ENCODE measurements at regions not wholly inside any gene's neighbourhood (a gene's known extent, or its start where the extent isn't known, plus 50 kb on each side); places are given as distances from the start of the nearest gene placed in this dataset.

DNA sequence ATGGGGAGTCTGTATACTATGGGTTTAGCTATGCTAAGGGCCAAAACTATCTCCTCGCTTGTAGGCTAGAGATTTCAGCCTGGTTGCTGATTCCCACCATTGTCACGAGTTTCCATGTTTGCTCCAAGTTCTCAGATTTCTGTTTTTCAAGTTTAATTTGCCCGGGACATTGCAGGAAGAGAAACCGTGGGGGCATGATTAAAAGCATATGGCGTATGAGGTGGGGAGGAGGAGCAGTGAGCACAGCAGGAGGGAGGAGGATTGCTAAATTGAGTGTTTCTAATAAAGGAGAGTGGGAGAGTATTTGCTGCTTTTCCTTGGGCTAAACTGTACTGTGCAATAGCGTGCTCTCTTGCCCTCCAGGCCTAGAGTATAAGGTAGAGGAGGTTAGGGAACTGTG is 558.4 kb downstream of the METTL15 start:
- Mint-ChIP-seq H3K27me3 (ENCODE audit: low read depth, unreplicated experiment) (no peaks in the 10 kb centered on the region), H3K4me1 (ENCODE audit: low read depth, unreplicated experiment) (no peaks in the 10 kb centered on the region), H3K27ac (ENCODE audit: unreplicated experiment) (no peak overlapping the region), H3K9me3 (ENCODE audit: unreplicated experiment) (peaks cover 5% of the 10 kb centered on the region), H3K4me3 (ENCODE audit: unreplicated experiment) (no peak overlapping the region), H3K36me3 (ENCODE audit: low read depth, unreplicated experiment) (no peaks in the 10 kb centered on the region)
- no peaks in the 10 kb centered on the region for H3K27me3 ChIP-seq (ENCODE audit: insufficient read depth, low read length)
- no peak for DNase-seq (ENCODE audit: low read depth)
- no peak overlapping the region for H3K4me3 ChIP-seq (ENCODE audit: insufficient read depth, low read depth, low read length)
- H3K27ac ChIP-seq (ENCODE audit: low read depth, low read length) = no peak overlapping the region
- H3K36me3 ChIP-seq (ENCODE audit: insufficient read depth, low read length) = no peaks in the 10 kb centered on the region
- H3K4me2 ChIP-seq (ENCODE audit: low read length) = no peak overlapping the region
- no peaks in the 10 kb centered on the region for H3K9me3 ChIP-seq (ENCODE audit: insufficient read depth, low read depth, low read length)
- no peak overlapping the region for H2AFZ ChIP-seq (ENCODE audit: low read depth, low read length)
- H3K9ac ChIP-seq (ENCODE audit: low read length) = no peak overlapping the region
- H3K79me2 ChIP-seq (ENCODE audit: insufficient read depth, low read length) = no peaks in the 10 kb centered on the region
- FAIRE-seq = no peak
- H3K4me1 ChIP-seq (ENCODE audit: insufficient read depth, low read length) = no peaks in the 10 kb centered on the region
- TF ChIP-seq EZH2 (IDR thresholded peaks at IDR 0.05; ENCODE audit: insufficient read depth, low read length) (no peak), CTCF (IDR thresholded peaks at IDR 0.05; ENCODE audit: insufficient read depth, low read depth, low read length) (no peak)
- H4K20me1 ChIP-seq (ENCODE audit: insufficient read depth, low read length) = no peaks in the 10 kb centered on the region

- DNase-seq (ENCODE audit: low read depth) = no peak
- peaks cover 2% of the 10 kb centered on the region for H3K9me3 Mint-ChIP-seq (ENCODE audit: unreplicated experiment)
- no peaks in the 10 kb centered on the region for H3K4me1 ChIP-seq (ENCODE audit: insufficient read depth, low read length)
- H2AFZ ChIP-seq (ENCODE audit: low read depth, low read length) = no peak overlapping the region
- no peak overlapping the region for H3K4me3 Mint-ChIP-seq (ENCODE audit: unreplicated experiment)
- no peaks in the 10 kb centered on the region for H4K20me1 ChIP-seq (ENCODE audit: insufficient read depth, low read length)
- H3K36me3 Mint-ChIP-seq (ENCODE audit: low read depth, unreplicated experiment) = no peaks in the 10 kb centered on the region
- H3K4me1 Mint-ChIP-seq (ENCODE audit: low read depth, unreplicated experiment) = peaks cover 12% of the 10 kb centered on the region
- no peak overlapping the region for H3K9ac ChIP-seq (ENCODE audit: low read length)
- no peak overlapping the region for H3K4me2 ChIP-seq (ENCODE audit: low read length)
- H3K79me2 ChIP-seq (ENCODE audit: insufficient read depth, low read length) = no peaks in the 10 kb centered on the region
- no peak overlapping the region for H3K4me3 ChIP-seq (ENCODE audit: insufficient read depth, low read depth, low read length)
- H3K9me3 ChIP-seq (ENCODE audit: insufficient read depth, low read depth, low read length) = no peaks in the 10 kb centered on the region
- peaks cover 5% of the 10 kb centered on the region for H3K27me3 Mint-ChIP-seq (ENCODE audit: low read depth, unreplicated experiment)
- H3K27me3 ChIP-seq (ENCODE audit: insufficient read depth, low read length) = no peaks in the 10 kb centered on the region
- no peak overlapping the region for H3K27ac ChIP-seq (ENCODE audit: low read depth, low read length)
- TF ChIP-seq CTCF (IDR thresholded peaks at IDR 0.05; ENCODE audit: insufficient read depth, low read depth, low read length) = no peak
- no peak for TF ChIP-seq EZH2 (IDR thresholded peaks at IDR 0.05; ENCODE audit: insufficient read depth, low read length)
- no peak for FAIRE-seq
- no peaks in the 10 kb centered on the region for H3K36me3 ChIP-seq (ENCODE audit: insufficient read depth, low read length)
- no peak overlapping the region for H3K27ac Mint-ChIP-seq (ENCODE audit: unreplicated experiment)
Observed at GRCh38 chr11:28659716-28660348, 551.6 kb downstream of the METTL15 start.

DNA sequence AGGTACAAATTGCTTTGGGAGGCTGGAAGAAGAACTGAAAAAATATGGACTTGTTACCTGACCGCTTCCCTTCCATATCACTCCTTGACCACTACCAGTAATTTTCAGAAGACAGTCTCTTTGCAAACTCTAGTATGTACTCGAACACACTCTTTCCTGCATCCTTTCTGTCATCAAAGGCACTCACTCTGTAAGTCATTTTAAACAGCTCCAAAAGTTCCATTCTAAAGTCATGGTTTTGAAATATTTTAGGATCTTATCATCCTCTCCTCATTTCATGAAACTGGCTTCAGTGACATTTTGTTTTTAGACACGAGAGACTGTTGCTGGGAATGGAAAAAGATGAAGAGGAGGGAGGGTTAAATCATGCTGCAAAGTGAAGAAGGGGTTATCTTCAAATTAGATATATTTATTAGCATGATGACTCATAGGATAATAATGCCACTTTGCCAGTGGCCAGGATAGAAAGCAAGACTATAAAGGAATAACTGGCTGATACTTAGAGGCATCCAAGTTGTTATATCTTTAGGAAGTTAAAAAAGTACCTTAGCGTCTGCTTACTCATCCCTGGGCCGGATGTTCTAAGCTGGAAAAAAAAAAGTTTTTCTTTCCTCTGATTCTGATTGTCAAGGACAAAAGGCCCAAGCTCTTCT is 549.3 kb downstream of the METTL15 start:
- H3K9ac ChIP-seq (ENCODE audit: low read length) = no peak overlapping the region
- Mint-ChIP-seq H3K4me1 (ENCODE audit: low read depth, unreplicated experiment) (peaks cover 12% of the 10 kb centered on the region), H3K9me3 (ENCODE audit: unreplicated experiment) (peaks cover 2% of the 10 kb centered on the region), H3K4me3 (ENCODE audit: unreplicated experiment) (no peak overlapping the region), H3K27me3 (ENCODE audit: low read depth, unreplicated experiment) (peaks cover 5% of the 10 kb centered on the region), H3K36me3 (ENCODE audit: low read depth, unreplicated experiment) (no peaks in the 10 kb centered on the region), H3K27ac (ENCODE audit: unreplicated experiment) (peak overlapping the region; percentile 13)
- FAIRE-seq (no peak), DNase-seq (ENCODE audit: low read depth) (peak; percentile 45)
- TF ChIP-seq EZH2 (IDR thresholded peaks at IDR 0.05; ENCODE audit: insufficient read depth, low read length) (no peak), CTCF (IDR thresholded peaks at IDR 0.05; ENCODE audit: insufficient read depth, low read depth, low read length) (no peak)
- H3K27me3 ChIP-seq (ENCODE audit: insufficient read depth, low read length) = no peaks in the 10 kb centered on the region
- no peak overlapping the region for H3K4me2 ChIP-seq (ENCODE audit: low read length)
- no peak overlapping the region for H3K27ac ChIP-seq (ENCODE audit: low read depth, low read length)
- no peak overlapping the region for H2AFZ ChIP-seq (ENCODE audit: low read depth, low read length)
- H3K4me1 ChIP-seq (ENCODE audit: insufficient read depth, low read length) = no peaks in the 10 kb centered on the region
- H3K79me2 ChIP-seq (ENCODE audit: insufficient read depth, low read length) = no peaks in the 10 kb centered on the region
- H4K20me1 ChIP-seq (ENCODE audit: insufficient read depth, low read length) = no peaks in the 10 kb centered on the region
- no peaks in the 10 kb centered on the region for H3K9me3 ChIP-seq (ENCODE audit: insufficient read depth, low read depth, low read length)
- no peak overlapping the region for H3K4me3 ChIP-seq (ENCODE audit: insufficient read depth, low read depth, low read length)
- H3K36me3 ChIP-seq (ENCODE audit: insufficient read depth, low read length) = no peaks in the 10 kb centered on the region
